C1 segment of cervical spinal cord (tissue), 14 donors: ENCODE measurements at regions not wholly inside any gene's neighbourhood (a gene's known extent, or its start where the extent isn't known, plus 50 kb on each side); places are given as distances from the start of the nearest gene placed in this dataset.

ENCODE experiments used
- DNase-seq, 14 donors: peaks; one replicate each; lab custom pipeline; 2025; lab: John Stamatoyannopoulos, UW

- no peak for DNase-seq
Observed at GRCh38 chr4:153137159-153137558, 67.1 kb upstream of the TRIM2 start.

- DNase-seq, result peak in 1 of 14 donors; percentile 15
Observed at GRCh38 chr4:153137677-153138630, 66.3 kb upstream of the TRIM2 start.

GRCh38 chr4:153138736-153139135 is 65.5 kb upstream of the TRIM2 start:
- peak in 4 of 14 donors; percentile 25 to 35 (median 28) for DNase-seq

GRCh38 chr4:153140294-153140693 is 63.9 kb upstream of the TRIM2 start:
- no peak for DNase-seq

GRCh38 chr4:153141238-153141637 is 63.0 kb upstream of the TRIM2 start:
- no peak for DNase-seq

- peak in 12 of 14 donors; percentile 42 to 72 (median 60) for DNase-seq
Observed at GRCh38 chr4:153142700-153143438, 61.4 kb upstream of the TRIM2 start.

- DNase-seq, result peak in 1 of 14 donors; percentile 28
Observed at GRCh38 chr4:153143527-153144348, 60.5 kb upstream of the TRIM2 start.

GRCh38 chr4:153146031-153146430 is 58.2 kb upstream of the TRIM2 start:
- DNase-seq, result no peak

GRCh38 chr4:153146961-153147360 is 57.3 kb upstream of the TRIM2 start:
- DNase-seq, result no peak

GRCh38 chr4:153148791-153149190 is 55.5 kb upstream of the TRIM2 start:
- no peak for DNase-seq

GRCh38 chr4:153151535-153152455 is 52.4 kb upstream of the TRIM2 start:
- peak in 11 of 14 donors; percentile 7 to 69 (median 39) for DNase-seq

- peak in 11 of 14 donors; percentile 42 to 74 (median 65) for DNase-seq
Observed at GRCh38 chr4:153152501-153153338, 51.5 kb upstream of the TRIM2 start.

GRCh38 chr4:153153339-153153871 is 50.8 kb upstream of the TRIM2 start:
- peak in 11 of 14 donors; percentile 24 to 82 (median 67) for DNase-seq

- DNase-seq, result no peak
Observed at GRCh38 chr4:153154007-153154975, 50.0 kb upstream of the TRIM2 start.
